GM12878 (cell line): ENCODE measurements at regions not wholly inside any gene's neighbourhood (a gene's known extent, or its start where the extent isn't known, plus 50 kb on each side); places are given as distances from the start of the nearest gene placed in this dataset.

Experiments used
- ATAC-seq: fragments of 200-7000 bp; cut with Tn5 transposase; 3 replicates; pipeline ENCODE4 v1.9.1; 2020; ENCODE audit warnings: mild to moderate bottlenecking, moderate library complexity
- BruUV-seq: library from RNA; stranded (reverse); fragments of 400-500 nt; replicated peaks from 2 replicates; lab custom pipeline; 2021; lab: Mats Ljungman, UMichigan
- CTCF ChIA-PET: fragments of 300-600 bp; sonication (Branson Sonifier 250); formaldehyde crosslinking; extraction: SDS; loops from one replicate; lab custom pipeline; 2021; ENCODE audit warnings: inconsistent platforms; lab: Yijun Ruan, JAX
- POLR2A ChIA-PET: fragments of 350-600 bp; formaldehyde crosslinking; extraction: SDS; loops from one replicate; lab custom pipeline; 2021; ENCODE audit warnings: inconsistent platforms; lab: Charles Lee
- RAD21 ChIA-PET: fragments of 300-600 bp; sonication (Branson Sonifier 250); formaldehyde crosslinking; loops from one replicate; lab custom pipeline; 2023; ENCODE audit warnings: antibody characterized with exemption; ENCODE audit not compliant: unreplicated experiment; lab: Charles Lee
- SMC1A ChIA-PET: fragments of 300-600 bp; sonication (Branson Sonifier 250); formaldehyde crosslinking; loops from one replicate; lab custom pipeline; 2023; ENCODE audit not compliant: unreplicated experiment, uncharacterized antibody; lab: Charles Lee
- DNase-seq: peaks from one replicate; pipeline ENCODE4 v3.0.0-alpha.2; 2011; ENCODE audit warnings: low read depth, low spot score
- FAIRE-seq: peaks from 3 replicates; lab custom pipeline; 2011; peaks lifted over from hg19 to GRCh38; lab: Jason Lieb, UNC
- H2AFZ ChIP-seq: 2 replicates; pipeline ENCODE4 v1.6.0; 2011; ENCODE audit warnings: low read depth, low read length, control low read depth; ENCODE audit not compliant: control insufficient read depth
- H3K27ac ChIP-seq: 2 replicates; pipeline ENCODE4 v1.5.1; 2011; ENCODE audit warnings: control low read depth; ENCODE audit not compliant: control insufficient read depth, insufficient read depth
- H3K27me3 ChIP-seq, 2 experiments: replicated peaks in 1 of 2; 2 replicates each; pipeline versions ENCODE4 v1.6.0 to v1.6.1; 2011; ENCODE audit warnings: low read length in 1 of 2; ENCODE audit not compliant: control insufficient read depth in 2 of 2, insufficient read depth in 2 of 2
- H3K36me3 ChIP-seq, 2 experiments: 2 replicates each; pipeline ENCODE4 v1.5.1; 2011; ENCODE audit warnings: low read length in 1 of 2; ENCODE audit not compliant: control insufficient read depth in 2 of 2, insufficient read depth in 2 of 2
- H3K4me1 ChIP-seq: 2 replicates; pipeline ENCODE4 v1.6.1; 2011; ENCODE audit warnings: mild to moderate bottlenecking, low read length, moderate library complexity, mixed read lengths; ENCODE audit not compliant: control insufficient read depth, insufficient read depth
- H3K4me2 ChIP-seq: 2 replicates; pipeline ENCODE4 v1.6.0; 2011; ENCODE audit warnings: control low read depth; ENCODE audit not compliant: control insufficient read depth, insufficient read depth
- H3K4me3 ChIP-seq: fragments of 200-600 bp; sonication (generic); 2 replicates; pipeline ENCODE4 v1.5.1; 2016
- H3K79me2 ChIP-seq: 2 replicates; pipeline ENCODE4 v1.6.0; 2011; ENCODE audit warnings: low read length; ENCODE audit not compliant: control insufficient read depth, insufficient read depth
- H3K9ac ChIP-seq: 2 replicates; pipeline ENCODE4 v1.8.0; 2011; ENCODE audit warnings: low read length, control low read depth, mixed read lengths; ENCODE audit not compliant: control insufficient read depth, insufficient read depth
- H3K9me3 ChIP-seq: replicated peaks from 3 replicates; pipeline ENCODE4 v1.5.1; 2011; ENCODE audit warnings: mild to moderate bottlenecking, low read length; ENCODE audit not compliant: control insufficient read depth, insufficient read depth
- H4K20me1 ChIP-seq: 2 replicates; pipeline ENCODE4 v1.6.0; 2011; ENCODE audit not compliant: control insufficient read depth, insufficient read depth
- ATF7 ChIP-seq: fragments of 450-650 bp; IDR thresholded peaks from 2 replicates; pipeline ENCODE4 v1.6.1; 2016; ENCODE audit warnings: low read depth, mild to moderate bottlenecking
- BACH1 ChIP-seq: fragments of 450-650 bp; IDR thresholded peaks from 2 replicates; pipeline ENCODE4 v1.6.1; 2017; ENCODE audit warnings: mild to moderate bottlenecking, borderline replicate concordance
- BMI1 ChIP-seq: fragments of 450-650 bp; IDR thresholded peaks from 2 replicates; pipeline ENCODE4 v1.6.1; 2016; ENCODE audit warnings: mild to moderate bottlenecking, moderate library complexity, borderline replicate concordance
- CHD1 ChIP-seq: IDR thresholded peaks from 2 replicates; pipeline ENCODE4 v1.6.1; 2012; ENCODE audit warnings: low read depth, low read length, improper control_type of control experiment
- HDAC6 ChIP-seq: fragments of 200-600 bp; sonication (generic); IDR thresholded peaks from one replicate; pipeline ENCODE4 v1.8.0; 2017; ENCODE audit warnings: antibody characterized with exemption; ENCODE audit not compliant: unreplicated experiment
- HDGF ChIP-seq: fragments of 450-650 bp; IDR thresholded peaks from 2 replicates; pipeline ENCODE4 v1.6.1; 2016; ENCODE audit warnings: antibody characterized with exemption
- KDM1A ChIP-seq: fragments of 200-600 bp; sonication (generic); IDR thresholded peaks from 2 replicates; pipeline ENCODE4 v1.6.1; 2016; ENCODE audit warnings: borderline replicate concordance
- MYB ChIP-seq: fragments of 150-350 bp; IDR thresholded peaks from 2 replicates; pipeline ENCODE4 v1.6.1; 2014; ENCODE audit warnings: mild to moderate bottlenecking, low read depth, low read length, borderline replicate concordance
- NFYB ChIP-seq: IDR thresholded peaks from 2 replicates; pipeline ENCODE4 v1.6.1; 2011; ENCODE audit warnings: low read depth, mild to moderate bottlenecking, low read length, improper control_type of control experiment, moderate library complexity; ENCODE audit not compliant: insufficient read depth
- RAD21 ChIP-seq: IDR thresholded peaks from 2 replicates; pipeline ENCODE4 v1.6.1; 2011; ENCODE audit warnings: mild to moderate bottlenecking, low read depth, low read length, moderate library complexity; ENCODE audit not compliant: insufficient read depth
- RB1 ChIP-seq: fragments of 450-650 bp; formaldehyde crosslinking; IDR thresholded peaks from 2 replicates; pipeline ENCODE4 v1.6.1; 2017; ENCODE audit warnings: mild to moderate bottlenecking, borderline replicate concordance
- SMAD5 ChIP-seq: IDR thresholded peaks from 2 replicates; pipeline ENCODE4 v1.6.1; 2016; ENCODE audit warnings: antibody characterized with exemption, low read depth
- TAF1 ChIP-seq: IDR thresholded peaks from 2 replicates; pipeline ENCODE4 v1.6.1; 2011; ENCODE audit warnings: mild to moderate bottlenecking, low read depth, low read length, borderline replicate concordance
- ZBTB40 ChIP-seq: fragments of 450-650 bp; IDR thresholded peaks from 2 replicates; pipeline ENCODE4 v1.6.1; 2016; ENCODE audit warnings: mild to moderate bottlenecking, moderate library complexity, borderline replicate concordance
- ZZZ3 ChIP-seq: IDR thresholded peaks from 2 replicates; pipeline ENCODE4 v1.6.1; 2011; ENCODE audit warnings: low read depth; ENCODE audit not compliant: control insufficient read depth, insufficient read length
- WGBS: methylation state at CpG from one replicate; pipeline ENCODE4 v1.1.6; 2016; ENCODE audit warnings: low lambda C conversion rate; ENCODE audit not compliant: insufficient replicate concordance, insufficient coverage; ENCODE audit errors: missing lambda C conversion rate; 5-methylcytosine and 5-hydroxymethylcytosine counted together
- in situ Hi-C: fragments of 300-500 bp; cut with MboI; formaldehyde crosslinking; loops from 9 replicates; pipeline ENCODE4 v1.14.3; 2018; ENCODE audit warnings: mixed read lengths
- intact Hi-C: fragments of 100-400 bp; cut with micrococcal nuclease; formaldehyde crosslinking; loops from one replicate; pipeline ENCODE4 v1.14.2; 2022; ENCODE audit not compliant: unreplicated experiment

GRCh38 chr9:115832031-115832430, 321.6 kb upstream of the PAPPA start:
- ATAC-seq (no peak), FAIRE-seq (no peak), DNase-seq (no peak)
- Histone ChIP-seq H3K36me3 (no peaks in the 10 kb centered on the region), H4K20me1 (no peaks in the 10 kb centered on the region), H3K27me3 (no peaks in the 10 kb centered on the region), H3K4me1 (no peaks in the 10 kb centered on the region), H3K4me3 (no peak overlapping the region), H3K9ac (no peak overlapping the region), H2AFZ (no peak overlapping the region), H3K79me2 (no peaks in the 10 kb centered on the region), H3K9me3 (no peaks in the 10 kb centered on the region), H3K4me2 (no peak overlapping the region), H3K27ac (no peak overlapping the region)
- SMC1A ChIA-PET: no interaction called here
- TF ChIP-seq KDM1A: no peak
- no peak for TF ChIP-seq RAD21
- in situ Hi-C loops (no loop called here), intact Hi-C loops (no loop called here)
- WGBS: 8% methylated on average over 1 of the region's 1 CpG
- POLR2A ChIA-PET: no interaction called here
- BruUV-seq: no TSS peak
- RAD21 ChIA-PET: no interaction called here
- CTCF ChIA-PET: no interaction called here

- no peaks in the 10 kb centered on the region for H3K27me3 ChIP-seq
- no peaks in the 10 kb centered on the region for H3K79me2 ChIP-seq
- SMC1A ChIA-PET: no interaction called here
- ATAC-seq: no peak
- H3K9ac ChIP-seq: no peak overlapping the region
- 0% methylated on average over 4 of the region's 4 CpGs for WGBS
- no peaks in the 10 kb centered on the region for H4K20me1 ChIP-seq
- no peak overlapping the region for H3K4me3 ChIP-seq
- POLR2A ChIA-PET: no interaction called here
- BruUV-seq: no TSS peak
- no peak overlapping the region for H2AFZ ChIP-seq
- H3K4me1 ChIP-seq: no peaks in the 10 kb centered on the region
- no peak for DNase-seq
- no peak for FAIRE-seq
- H3K9me3 ChIP-seq: no peaks in the 10 kb centered on the region
- no peak overlapping the region for H3K27ac ChIP-seq
- no peaks in the 10 kb centered on the region for H3K36me3 ChIP-seq
- H3K4me2 ChIP-seq: no peak overlapping the region
- CTCF ChIA-PET: interaction anchor here (1.2 kb wide), 1 partner anchor 11 kb away, joined by 3 read pairs; no protein-coding TSS in a partner anchor
- in situ Hi-C loops (no loop called here), intact Hi-C loops (no loop called here)
- RAD21 ChIA-PET: no interaction called here
- no peak for TF ChIP-seq HDGF
- no peak for TF ChIP-seq ATF7
- TF ChIP-seq ZBTB40: no peak
- TF ChIP-seq NFYB: no peak
- no peak for TF ChIP-seq ZZZ3
- no peak for TF ChIP-seq BACH1
- TF ChIP-seq TAF1: no peak
- TF ChIP-seq RB1: no peak
- no peak for TF ChIP-seq CHD1
- TF ChIP-seq HDAC6: no peak
- no peak for TF ChIP-seq BMI1
- TF ChIP-seq SMAD5: no peak
- TF ChIP-seq MYB: no peak
Observed at GRCh38 chr9:115837618-115838017, 316.0 kb upstream of the PAPPA start.
